ENCODE measurements at regions not wholly inside any gene's neighbourhood (a gene's known extent, or its start where the extent isn't known, plus 50 kb on each side); places are given as distances from the start of the nearest gene placed in this dataset.
A peak's percentile ranks its signal among the peaks of the same experiment; 100 is the strongest.

GRCh38 chr12:83979785-83980184 lies 932.8 kb downstream of the SLC6A15 start:
- no peak overlapping the region for H3K27ac ChIP-seq
- intact Hi-C loops (cut with DNase I) = no loop called here
- no peak for DNase-seq
- no peaks in the 10 kb centered on the region for H3K9me3 ChIP-seq
- H3K4me3 ChIP-seq = no peak overlapping the region
- WGBS (ENCODE audit: insufficient coverage, low coverage, low lambda C conversion rate, missing lambda C conversion rate) = 53% methylated on average over 2 of the region's 2 CpGs
- no peaks in the 10 kb centered on the region for H3K27me3 ChIP-seq
- no peaks in the 10 kb centered on the region for H3K4me1 ChIP-seq
- TF ChIP-seq POLR2A (IDR thresholded peaks at IDR 0.05) (no peak), CTCF (IDR thresholded peaks at IDR 0.05) (no peak)
- H3K36me3 ChIP-seq = no peaks in the 10 kb centered on the region
- no peak for ATAC-seq

GRCh38 chr12:83971781-83972180 lies 940.8 kb downstream of the SLC6A15 start:
- Histone ChIP-seq H3K27ac (no peak overlapping the region), H3K4me1 (no peaks in the 10 kb centered on the region), H3K9me3 (no peaks in the 10 kb centered on the region), H3K36me3 (no peaks in the 10 kb centered on the region), H3K4me3 (no peak overlapping the region), H3K27me3 (no peaks in the 10 kb centered on the region)
- no peak for TF ChIP-seq CTCF (IDR thresholded peaks at IDR 0.05)
- no peak for TF ChIP-seq POLR2A (IDR thresholded peaks at IDR 0.05)
- DNase-seq (no peak), ATAC-seq (no peak)
- intact Hi-C loops (cut with DNase I) = no loop called here
- 77% methylated on average over 3 of the region's 3 CpGs for WGBS (ENCODE audit: insufficient coverage, low coverage, low lambda C conversion rate, missing lambda C conversion rate)

GRCh38 chr12:83960767-83961166 lies 951.8 kb downstream of the SLC6A15 start:
- DNase-seq (no peak), ATAC-seq (no peak)
- WGBS (ENCODE audit: insufficient coverage, low coverage, low lambda C conversion rate, missing lambda C conversion rate) = 71% methylated on average over 1 of the region's 1 CpG
- no peaks in the 10 kb centered on the region for H3K4me1 ChIP-seq
- no peaks in the 10 kb centered on the region for H3K9me3 ChIP-seq
- no peak overlapping the region for H3K4me3 ChIP-seq
- H3K36me3 ChIP-seq = no peaks in the 10 kb centered on the region
- no peak overlapping the region for H3K27ac ChIP-seq
- intact Hi-C loops (cut with DNase I) = no loop called here
- no peak for TF ChIP-seq POLR2A (IDR thresholded peaks at IDR 0.05)
- no peak for TF ChIP-seq CTCF (IDR thresholded peaks at IDR 0.05)
- no peaks in the 10 kb centered on the region for H3K27me3 ChIP-seq

GRCh38 chr12:83958997-83959396 lies 953.6 kb downstream of the SLC6A15 start:
- H3K4me1 ChIP-seq = no peaks in the 10 kb centered on the region
- no peaks in the 10 kb centered on the region for H3K9me3 ChIP-seq
- intact Hi-C loops (cut with DNase I) = no loop called here
- no peak overlapping the region for H3K4me3 ChIP-seq
- no peaks in the 10 kb centered on the region for H3K36me3 ChIP-seq
- TF ChIP-seq CTCF (IDR thresholded peaks at IDR 0.05) (no peak), POLR2A (IDR thresholded peaks at IDR 0.05) (no peak)
- H3K27ac ChIP-seq = no peak overlapping the region
- 21% methylated on average over 2 of the region's 2 CpGs for WGBS (ENCODE audit: insufficient coverage, low coverage, low lambda C conversion rate, missing lambda C conversion rate)
- ATAC-seq (no peak), DNase-seq (no peak)
- no peaks in the 10 kb centered on the region for H3K27me3 ChIP-seq

GRCh38 chr12:83954956-83955601 lies 957.5 kb downstream of the SLC6A15 start:
- no peaks in the 10 kb centered on the region for H3K36me3 ChIP-seq
- 38% methylated on average over 3 of the region's 3 CpGs for WGBS (ENCODE audit: insufficient coverage, low coverage, low lambda C conversion rate, missing lambda C conversion rate)
- DNase-seq = no peak
- no peaks in the 10 kb centered on the region for H3K4me1 ChIP-seq
- TF ChIP-seq POLR2A (IDR thresholded peaks at IDR 0.05) (no peak), CTCF (IDR thresholded peaks at IDR 0.05) (peak in 1 of 4 donors; percentile 11)
- no peaks in the 10 kb centered on the region for H3K27me3 ChIP-seq
- ATAC-seq = no peak
- H3K4me3 ChIP-seq = no peak overlapping the region
- intact Hi-C loops (cut with DNase I) = no loop called here
- no peak overlapping the region for H3K27ac ChIP-seq
- no peaks in the 10 kb centered on the region for H3K9me3 ChIP-seq

Measured in right lobe of liver (tissue), 6 donors.